ENCODE measurements at regions not wholly inside any gene's neighbourhood (a gene's known extent, or its start where the extent isn't known, plus 50 kb on each side); places are given as distances from the start of the nearest gene placed in this dataset.

GRCh38 chr3:29195056-29195455 is 85.8 kb upstream of the RBMS3 start:
- POLR2A ChIA-PET: no interaction called here

GRCh38 chr3:29201604-29202003 is 79.3 kb upstream of the RBMS3 start:
- H3K9me3 Mint-ChIP-seq: no peaks in the 10 kb centered on the region
- no peaks in the 10 kb centered on the region for H3K36me3 Mint-ChIP-seq (ENCODE audit: low read depth)
- H3K27ac Mint-ChIP-seq: no peak overlapping the region
- DNase-seq: no peak
- peaks cover 3% of the 10 kb centered on the region for H3K27me3 Mint-ChIP-seq
- no peak overlapping the region for H3K4me3 Mint-ChIP-seq
- no peaks in the 10 kb centered on the region for H3K4me1 Mint-ChIP-seq
- ChIA-PET POLR2A (no interaction called here), CTCF (no interaction called here)

More at GRCh38 chr3:29195056-29195455, 85.8 kb upstream of the RBMS3 start:
- peaks cover 3% of the 10 kb centered on the region for H3K9me3 Mint-ChIP-seq
- H3K27ac Mint-ChIP-seq: no peak overlapping the region
- no peaks in the 10 kb centered on the region for H3K36me3 Mint-ChIP-seq (ENCODE audit: low read depth)
- no peaks in the 10 kb centered on the region for H3K4me1 Mint-ChIP-seq
- no peak overlapping the region for H3K4me3 Mint-ChIP-seq
- H3K27me3 Mint-ChIP-seq: no peaks in the 10 kb centered on the region
- no peak for DNase-seq
- CTCF ChIA-PET: no interaction called here

GRCh38 chr3:29202378-29202777 is 78.5 kb upstream of the RBMS3 start:
- CTCF ChIA-PET: no interaction called here
- H3K27ac Mint-ChIP-seq: no peak overlapping the region
- POLR2A ChIA-PET: no interaction called here
- DNase-seq: no peak
- H3K4me3 Mint-ChIP-seq: no peak overlapping the region
- no peaks in the 10 kb centered on the region for H3K36me3 Mint-ChIP-seq (ENCODE audit: low read depth)
- no peaks in the 10 kb centered on the region for H3K4me1 Mint-ChIP-seq
- H3K9me3 Mint-ChIP-seq: no peaks in the 10 kb centered on the region
- peaks cover 3% of the 10 kb centered on the region for H3K27me3 Mint-ChIP-seq

- CTCF ChIA-PET: no interaction called here
- Mint-ChIP-seq H3K9me3 (no peaks in the 10 kb centered on the region), H3K27me3 (peaks cover 3% of the 10 kb centered on the region), H3K4me1 (no peaks in the 10 kb centered on the region), H3K36me3 (ENCODE audit: low read depth) (no peaks in the 10 kb centered on the region), H3K4me3 (no peak overlapping the region), H3K27ac (no peak overlapping the region)
- no peak for DNase-seq
- POLR2A ChIA-PET: no interaction called here
Measured at GRCh38 chr3:29203851-29204250, 77.0 kb upstream of the RBMS3 start.

GRCh38 chr3:29207427-29207826 is 73.4 kb upstream of the RBMS3 start:
- Mint-ChIP-seq H3K4me3 (no peak overlapping the region), H3K9me3 (no peaks in the 10 kb centered on the region), H3K36me3 (ENCODE audit: low read depth) (no peaks in the 10 kb centered on the region), H3K27ac (no peak overlapping the region), H3K27me3 (peaks cover 5% of the 10 kb centered on the region), H3K4me1 (no peaks in the 10 kb centered on the region)
- DNase-seq: no peak
- POLR2A ChIA-PET: no interaction called here
- CTCF ChIA-PET: no interaction called here

GRCh38 chr3:29212789-29213433 is 68.0 kb upstream of the RBMS3 start:
- no peak for DNase-seq
- ChIA-PET POLR2A (no interaction called here), CTCF (no interaction called here)
- H3K4me3 Mint-ChIP-seq: no peak overlapping the region
- H3K27me3 Mint-ChIP-seq: peaks cover 2% of the 10 kb centered on the region
- no peaks in the 10 kb centered on the region for H3K36me3 Mint-ChIP-seq (ENCODE audit: low read depth)
- no peak overlapping the region for H3K27ac Mint-ChIP-seq
- H3K4me1 Mint-ChIP-seq: peaks cover 5% of the 10 kb centered on the region
- no peaks in the 10 kb centered on the region for H3K9me3 Mint-ChIP-seq

- CTCF ChIA-PET: no interaction called here
- no peak overlapping the region for H3K4me3 Mint-ChIP-seq
Measured at GRCh38 chr3:29214009-29214658, 66.7 kb upstream of the RBMS3 start.

GRCh38 chr3:29215948-29216347 is 64.9 kb upstream of the RBMS3 start:
- no peaks in the 10 kb centered on the region for H3K36me3 Mint-ChIP-seq (ENCODE audit: low read depth)
- H3K4me1 Mint-ChIP-seq: peaks cover 5% of the 10 kb centered on the region
- CTCF ChIA-PET: no interaction called here
- no peaks in the 10 kb centered on the region for H3K9me3 Mint-ChIP-seq
- no peak for DNase-seq
- POLR2A ChIA-PET: no interaction called here
- no peaks in the 10 kb centered on the region for H3K27me3 Mint-ChIP-seq
- no peak overlapping the region for H3K27ac Mint-ChIP-seq
- no peak overlapping the region for H3K4me3 Mint-ChIP-seq

More at GRCh38 chr3:29214009-29214658, 66.7 kb upstream of the RBMS3 start:
- H3K27me3 Mint-ChIP-seq: peaks cover 2% of the 10 kb centered on the region
- no peaks in the 10 kb centered on the region for H3K9me3 Mint-ChIP-seq
- H3K27ac Mint-ChIP-seq: no peak overlapping the region
- POLR2A ChIA-PET: no interaction called here
- no peaks in the 10 kb centered on the region for H3K36me3 Mint-ChIP-seq (ENCODE audit: low read depth)
- no peak for DNase-seq
- H3K4me1 Mint-ChIP-seq: peaks cover 5% of the 10 kb centered on the region

- H3K9me3 Mint-ChIP-seq: no peaks in the 10 kb centered on the region
- ChIA-PET POLR2A (no interaction called here), CTCF (interaction anchor here (1.0 kb wide), 1 partner anchor 114 kb away, joined by 4 read pairs; no protein-coding TSS in a partner anchor)
- no peaks in the 10 kb centered on the region for H3K4me1 Mint-ChIP-seq
- H3K4me3 Mint-ChIP-seq: no peak overlapping the region
- no peaks in the 10 kb centered on the region for H3K36me3 Mint-ChIP-seq (ENCODE audit: low read depth)
- H3K27ac Mint-ChIP-seq: no peak overlapping the region
- no peaks in the 10 kb centered on the region for H3K27me3 Mint-ChIP-seq
- DNase-seq: no peak
Measured at GRCh38 chr3:29226706-29227105, 54.2 kb upstream of the RBMS3 start.

- DNase-seq: no peak
- H3K36me3 Mint-ChIP-seq (ENCODE audit: low read depth): no peaks in the 10 kb centered on the region
- no peak overlapping the region for H3K4me3 Mint-ChIP-seq
- no peaks in the 10 kb centered on the region for H3K9me3 Mint-ChIP-seq
- no peaks in the 10 kb centered on the region for H3K4me1 Mint-ChIP-seq
- no peak overlapping the region for H3K27ac Mint-ChIP-seq
- H3K27me3 Mint-ChIP-seq: no peaks in the 10 kb centered on the region
- ChIA-PET POLR2A (no interaction called here), CTCF (interaction anchor here (1.0 kb wide), 1 partner anchor 115 kb away, joined by 4 read pairs; no protein-coding TSS in a partner anchor)
Measured at GRCh38 chr3:29227307-29227706, 53.6 kb upstream of the RBMS3 start.
